ENCODE measurements at regions not wholly inside any gene's neighbourhood (a gene's known extent, or its start where the extent isn't known, plus 50 kb on each side); places are given as distances from the start of the nearest gene placed in this dataset.

DNA sequence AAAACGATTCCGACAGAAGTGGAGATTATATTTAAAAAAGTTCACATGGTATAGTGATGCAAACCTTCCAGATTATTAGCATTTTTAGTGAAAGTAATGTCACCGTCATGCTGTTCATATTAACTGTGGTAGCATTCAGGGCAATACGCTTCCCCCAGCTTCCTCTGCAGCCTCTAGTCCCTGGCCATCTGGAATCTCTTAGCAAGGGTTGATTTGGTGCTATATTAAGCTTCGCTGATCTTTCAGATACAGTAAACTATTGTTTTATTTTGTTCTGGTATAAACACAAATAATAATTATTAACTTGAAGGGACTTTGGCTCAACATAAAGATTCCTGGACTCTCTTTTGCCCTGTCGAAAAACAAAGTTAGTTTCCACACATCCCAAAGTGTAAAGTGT is 1080.5 kb upstream of the TENM3 start:
- TF ChIP-seq, protein P1, sequence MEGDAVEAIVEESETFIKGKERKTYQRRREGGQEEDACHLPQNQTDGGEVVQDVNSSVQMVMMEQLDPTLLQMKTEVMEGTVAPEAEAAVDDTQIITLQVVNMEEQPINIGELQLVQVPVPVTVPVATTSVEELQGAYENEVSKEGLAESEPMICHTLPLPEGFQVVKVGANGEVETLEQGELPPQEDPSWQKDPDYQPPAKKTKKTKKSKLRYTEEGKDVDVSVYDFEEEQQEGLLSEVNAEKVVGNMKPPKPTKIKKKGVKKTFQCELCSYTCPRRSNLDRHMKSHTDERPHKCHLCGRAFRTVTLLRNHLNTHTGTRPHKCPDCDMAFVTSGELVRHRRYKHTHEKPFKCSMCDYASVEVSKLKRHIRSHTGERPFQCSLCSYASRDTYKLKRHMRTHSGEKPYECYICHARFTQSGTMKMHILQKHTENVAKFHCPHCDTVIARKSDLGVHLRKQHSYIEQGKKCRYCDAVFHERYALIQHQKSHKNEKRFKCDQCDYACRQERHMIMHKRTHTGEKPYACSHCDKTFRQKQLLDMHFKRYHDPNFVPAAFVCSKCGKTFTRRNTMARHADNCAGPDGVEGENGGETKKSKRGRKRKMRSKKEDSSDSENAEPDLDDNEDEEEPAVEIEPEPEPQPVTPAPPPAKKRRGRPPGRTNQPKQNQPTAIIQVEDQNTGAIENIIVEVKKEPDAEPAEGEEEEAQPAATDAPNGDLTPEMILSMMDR (conservative IDR thresholded peaks at IDR 0.05; ENCODE audit: low read depth, low read length) = no peak
- TF ChIP-seq EZH2 (IDR thresholded peaks at IDR 0.05; ENCODE audit: borderline replicate concordance, low read depth, low read length, poor library complexity, severe bottlenecking) = no peak
